Lower lobe of right lung (tissue), 2 donors: ENCODE measurements at regions not wholly inside any gene's neighbourhood (a gene's known extent, or its start where the extent isn't known, plus 50 kb on each side); places are given as distances from the start of the nearest gene placed in this dataset.

Experiments
- ATAC-seq, 2 donors: fragments of 200-7000 bp; cut with Tn5 transposase; one replicate each; pipeline ENCODE4 v1.9.1; 2020 to 2022; ENCODE audit warnings: mild to moderate bottlenecking in 2 of 2, moderate library complexity in 2 of 2
- DNase-seq: peaks from one replicate; pipeline ENCODE4 v3.0.0-alpha.2; 2020
- H3K27ac ChIP-seq: fragments of 200-600 bp; one replicate; pipeline ENCODE4 v1.8.0; 2022
- H3K27me3 ChIP-seq: fragments of 200-600 bp; one replicate; pipeline ENCODE4 v1.8.0; 2022; ENCODE audit warnings: low read depth
- H3K36me3 ChIP-seq: fragments of 200-600 bp; one replicate; pipeline ENCODE4 v1.8.0; 2022; ENCODE audit warnings: mild to moderate bottlenecking
- H3K4me1 ChIP-seq: fragments of 200-600 bp; one replicate; pipeline ENCODE4 v1.8.0; 2022
- H3K4me3 ChIP-seq: fragments of 200-600 bp; one replicate; pipeline ENCODE4 v1.8.0; 2022; ENCODE audit warnings: mild to moderate bottlenecking
- H3K9me3 ChIP-seq: fragments of 200-600 bp; one replicate; pipeline ENCODE4 v1.8.0; 2022
- intact Hi-C: fragments of 100-400 bp; cut with DNase I; formaldehyde crosslinking; loops from one replicate; pipeline ENCODE4 v1.11.0; 2022
- TF ChIP-seq, protein P1 (sequence below): fragments of 200-600 bp; IDR thresholded peaks from one replicate; pipeline ENCODE4 v1.8.0; 2022; ENCODE audit warnings: antibody characterized with exemption, mild to moderate bottlenecking
- donor health status: DM: no; HTN: yes; CAD: no; lungs with severe emphysema.

DNA sequence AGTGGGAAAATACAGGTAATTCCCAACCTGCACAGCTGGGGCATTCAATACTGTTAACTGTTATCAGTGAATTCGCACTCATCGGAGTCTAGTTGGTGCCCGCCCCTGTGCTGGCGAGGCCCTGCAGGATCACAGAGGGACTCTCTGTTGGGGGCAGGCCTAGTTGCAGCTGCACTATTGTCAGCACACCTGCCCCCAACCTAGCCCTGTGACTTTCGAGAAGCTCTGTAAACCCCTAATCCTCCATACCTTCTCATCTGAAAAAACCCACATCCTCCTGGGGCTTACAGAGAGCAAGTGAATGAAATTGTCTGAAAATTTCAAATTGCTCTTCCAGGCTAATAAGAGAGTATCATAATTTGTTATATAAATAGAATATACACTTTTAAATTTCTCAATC lies 132.2 kb upstream of the NUDT4 start:
- no peaks in the 10 kb centered on the region for H3K9me3 ChIP-seq
- TF ChIP-seq, protein P1, sequence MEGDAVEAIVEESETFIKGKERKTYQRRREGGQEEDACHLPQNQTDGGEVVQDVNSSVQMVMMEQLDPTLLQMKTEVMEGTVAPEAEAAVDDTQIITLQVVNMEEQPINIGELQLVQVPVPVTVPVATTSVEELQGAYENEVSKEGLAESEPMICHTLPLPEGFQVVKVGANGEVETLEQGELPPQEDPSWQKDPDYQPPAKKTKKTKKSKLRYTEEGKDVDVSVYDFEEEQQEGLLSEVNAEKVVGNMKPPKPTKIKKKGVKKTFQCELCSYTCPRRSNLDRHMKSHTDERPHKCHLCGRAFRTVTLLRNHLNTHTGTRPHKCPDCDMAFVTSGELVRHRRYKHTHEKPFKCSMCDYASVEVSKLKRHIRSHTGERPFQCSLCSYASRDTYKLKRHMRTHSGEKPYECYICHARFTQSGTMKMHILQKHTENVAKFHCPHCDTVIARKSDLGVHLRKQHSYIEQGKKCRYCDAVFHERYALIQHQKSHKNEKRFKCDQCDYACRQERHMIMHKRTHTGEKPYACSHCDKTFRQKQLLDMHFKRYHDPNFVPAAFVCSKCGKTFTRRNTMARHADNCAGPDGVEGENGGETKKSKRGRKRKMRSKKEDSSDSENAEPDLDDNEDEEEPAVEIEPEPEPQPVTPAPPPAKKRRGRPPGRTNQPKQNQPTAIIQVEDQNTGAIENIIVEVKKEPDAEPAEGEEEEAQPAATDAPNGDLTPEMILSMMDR: no peak
- intact Hi-C loops: no loop called here
- H3K4me3 ChIP-seq: no peak overlapping the region
- ATAC-seq (no peak), DNase-seq (no peak)
- no peaks in the 10 kb centered on the region for H3K36me3 ChIP-seq
- H3K27ac ChIP-seq: no peak overlapping the region
- H3K4me1 ChIP-seq: peaks cover 27% of the 10 kb centered on the region
- no peaks in the 10 kb centered on the region for H3K27me3 ChIP-seq

DNA sequence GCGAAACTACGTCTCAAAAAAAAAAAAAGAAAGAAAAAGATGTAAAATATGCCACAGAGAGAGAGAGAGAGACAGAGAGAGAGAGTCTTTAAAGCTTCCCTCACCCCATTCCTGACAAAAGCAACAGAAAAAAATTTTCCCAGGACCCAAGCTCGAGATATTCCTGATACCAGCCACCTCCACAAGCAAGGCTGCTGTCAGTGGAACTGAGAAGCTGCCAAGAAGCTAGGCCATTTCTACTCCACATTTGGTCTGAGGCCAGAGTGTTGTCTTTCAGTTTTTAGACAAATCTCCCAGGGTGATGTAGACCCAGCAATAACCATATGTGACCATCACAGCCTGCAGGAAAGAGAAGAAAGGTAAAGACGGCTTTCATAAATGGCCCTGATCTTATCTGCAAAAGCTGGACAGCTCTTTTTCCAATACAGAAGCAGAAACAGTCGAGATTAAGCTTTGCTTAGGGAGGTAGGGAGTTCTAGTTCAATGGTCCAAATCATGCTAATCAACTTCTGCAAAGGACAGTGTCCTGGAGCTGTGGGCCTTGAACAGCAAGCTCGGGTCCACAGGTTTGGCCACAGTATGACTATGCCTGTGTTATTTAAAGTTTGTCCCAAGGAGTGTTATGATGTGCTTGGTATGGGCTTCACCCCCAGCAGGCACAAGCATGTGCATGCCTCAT lies 130.3 kb upstream of the NUDT4 start:
- Histone ChIP-seq H3K9me3 (no peaks in the 10 kb centered on the region), H3K4me3 (no peak overlapping the region), H3K27ac (no peak overlapping the region), H3K36me3 (no peaks in the 10 kb centered on the region), H3K27me3 (no peaks in the 10 kb centered on the region), H3K4me1 (peaks cover 27% of the 10 kb centered on the region)
- intact Hi-C loops: no loop called here
- no peak for DNase-seq
- TF ChIP-seq, protein P1: no peak
- no peak for ATAC-seq

DNA sequence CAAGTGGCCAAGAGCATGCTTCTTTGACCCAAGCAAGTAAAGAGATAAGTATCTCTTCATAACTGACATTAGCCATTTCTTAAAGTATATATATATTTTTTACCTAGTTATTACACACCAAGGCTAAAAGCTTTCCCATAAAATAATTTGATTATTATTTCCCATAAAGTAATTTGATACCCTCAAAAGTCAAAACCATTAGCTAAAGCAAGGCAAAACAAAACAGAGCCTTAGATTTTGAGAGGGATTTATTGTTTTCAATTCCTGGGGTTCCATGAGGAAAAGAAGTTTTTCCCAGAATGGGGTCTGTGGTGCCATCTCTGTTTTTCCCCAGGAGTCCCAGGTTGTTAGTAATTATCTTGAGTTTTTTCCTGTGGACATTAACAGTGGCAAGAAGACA lies 125.5 kb upstream of the NUDT4 start:
- intact Hi-C loops: no loop called here
- Histone ChIP-seq H3K4me3 (no peak overlapping the region), H3K27ac (no peak overlapping the region), H3K4me1 (no peaks in the 10 kb centered on the region), H3K9me3 (peaks cover 15% of the 10 kb centered on the region), H3K36me3 (no peaks in the 10 kb centered on the region), H3K27me3 (no peaks in the 10 kb centered on the region)
- ATAC-seq (no peak), DNase-seq (no peak)
- TF ChIP-seq, protein P1: no peak

DNA sequence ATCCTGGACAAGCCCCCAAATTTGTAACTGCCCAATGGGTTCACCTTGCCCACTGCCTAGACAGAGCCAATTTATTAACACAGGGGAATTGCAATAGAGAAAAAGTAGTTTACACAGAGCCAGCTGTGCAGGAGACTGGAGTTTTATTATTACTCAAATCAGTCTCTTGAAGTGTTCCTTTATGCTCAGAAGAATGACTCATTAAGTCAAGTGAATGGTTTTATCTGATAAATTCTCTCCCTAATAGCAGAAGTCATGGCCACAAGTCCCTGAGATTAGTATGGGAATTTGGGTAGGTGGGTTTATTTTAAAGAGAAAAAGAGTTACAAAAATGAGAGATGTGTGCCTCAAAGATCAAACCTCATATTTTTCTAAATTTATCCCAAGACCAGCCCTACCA lies 122.8 kb upstream of the NUDT4 start:
- no peak for ATAC-seq
- Histone ChIP-seq H3K27ac (no peak overlapping the region), H3K9me3 (peaks cover 15% of the 10 kb centered on the region), H3K4me3 (no peak overlapping the region), H3K4me1 (no peaks in the 10 kb centered on the region), H3K27me3 (no peaks in the 10 kb centered on the region), H3K36me3 (no peaks in the 10 kb centered on the region)
- TF ChIP-seq, protein P1: no peak
- intact Hi-C loops: no loop called here
- no peak for DNase-seq

DNA sequence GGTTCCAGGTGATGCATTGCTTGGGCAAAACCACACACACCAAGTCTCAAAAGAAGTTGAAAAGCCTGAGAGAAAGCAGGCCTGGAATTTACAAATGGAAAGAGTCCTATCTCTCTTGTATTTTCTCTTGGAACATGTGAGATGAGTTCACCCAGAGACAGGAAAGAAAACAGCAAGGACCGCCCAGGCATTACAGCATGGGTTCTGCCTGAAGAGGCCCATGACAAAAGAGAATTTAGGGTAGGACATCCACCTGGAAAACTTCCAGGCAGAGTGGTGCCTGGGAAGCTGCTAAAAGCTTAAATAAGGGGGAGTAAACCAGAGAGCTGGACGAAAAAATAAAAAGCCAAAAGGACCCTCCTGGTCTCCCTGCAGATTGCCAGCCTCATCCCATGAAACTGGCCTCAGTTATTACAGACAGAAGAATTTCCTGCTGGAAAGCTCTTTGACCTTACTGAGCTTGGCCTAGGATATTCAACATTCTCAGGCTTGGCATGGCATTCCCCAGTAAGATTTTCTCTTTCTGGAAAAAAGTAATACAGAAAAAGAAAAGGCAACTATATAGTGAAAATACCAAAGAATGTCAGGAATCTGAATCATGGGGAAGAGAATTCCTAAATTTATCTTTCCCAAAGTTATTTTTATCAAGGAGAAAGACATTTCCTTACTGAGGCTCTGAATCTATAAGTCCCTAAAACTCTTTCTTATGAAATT lies 121.3 kb upstream of the NUDT4 start:
- peaks cover 15% of the 10 kb centered on the region for H3K9me3 ChIP-seq
- H3K27ac ChIP-seq: no peak overlapping the region
- no peak overlapping the region for H3K4me3 ChIP-seq
- intact Hi-C loops: no loop called here
- no peaks in the 10 kb centered on the region for H3K4me1 ChIP-seq
- ATAC-seq (no peak), DNase-seq (no peak)
- H3K36me3 ChIP-seq: no peaks in the 10 kb centered on the region
- TF ChIP-seq, protein P1: no peak
- H3K27me3 ChIP-seq: no peaks in the 10 kb centered on the region
